Hematopoietic multipotent progenitor cell treated with erythropoietin and hydrocortisone succinate and interleukin-3 and kit ligand, for 4 days (in vitro differentiated cells): ENCODE measurements at regions not wholly inside any gene's neighbourhood (a gene's known extent, or its start where the extent isn't known, plus 50 kb on each side); places are given as distances from the start of the nearest gene placed in this dataset.
"Not testable (repeated sequence)": the region's sequence is repeated elsewhere in the genome, so short reads cannot be mapped to it uniquely, and the experiment has no call there.

Source experiments
- DNase-seq: peaks from one replicate; pipeline ENCODE4 v3.0.0-alpha.2; 2015

GRCh38 chr7:49618028-49618427 is 155.4 kb upstream of the VWC2 start:
- DNase-seq, result no peak

- DNase-seq, result no peak
These were observed 149.5 kb upstream of the VWC2 start for GRCh38 chr7:49623943-49624342.

DNA sequence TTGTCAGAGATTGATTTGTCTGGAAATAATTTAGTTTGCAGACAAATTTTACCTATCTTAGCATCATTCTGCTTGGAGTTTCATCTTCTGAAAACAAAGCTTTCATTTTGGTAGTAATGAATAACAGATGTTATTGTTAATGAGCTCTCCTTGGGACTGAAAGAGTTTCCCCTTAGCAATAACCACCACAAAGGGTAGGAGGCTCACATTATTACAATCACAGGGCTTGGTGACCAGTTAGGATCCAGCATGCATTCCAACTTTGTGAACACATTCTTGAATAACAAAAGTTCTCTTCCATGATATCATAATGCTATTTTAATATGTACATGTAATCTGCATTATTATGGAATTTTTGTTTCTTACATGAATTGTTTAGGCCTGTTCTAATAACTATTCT is 148.8 kb upstream of the VWC2 start:
- DNase-seq, result no peak

DNA sequence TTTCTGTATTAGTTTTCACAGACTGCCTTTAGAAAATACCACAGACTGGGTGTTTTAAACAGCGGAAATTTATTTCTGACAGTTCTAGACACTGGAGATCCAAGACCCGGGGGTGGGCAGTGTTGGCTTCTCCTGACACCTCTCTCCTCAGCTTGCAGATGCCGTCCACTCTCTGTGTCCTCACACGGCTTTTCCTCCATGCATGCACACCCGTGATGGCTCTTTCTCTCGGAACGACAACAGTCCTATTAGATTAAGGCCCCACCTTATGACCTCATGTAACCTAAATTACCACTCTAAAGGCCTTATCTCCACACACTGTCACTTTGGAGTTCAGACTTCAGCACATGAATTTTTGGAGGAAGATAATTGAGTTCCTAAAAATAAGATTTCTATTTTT is 142.9 kb upstream of the VWC2 start:
- DNase-seq, result no peak

DNA sequence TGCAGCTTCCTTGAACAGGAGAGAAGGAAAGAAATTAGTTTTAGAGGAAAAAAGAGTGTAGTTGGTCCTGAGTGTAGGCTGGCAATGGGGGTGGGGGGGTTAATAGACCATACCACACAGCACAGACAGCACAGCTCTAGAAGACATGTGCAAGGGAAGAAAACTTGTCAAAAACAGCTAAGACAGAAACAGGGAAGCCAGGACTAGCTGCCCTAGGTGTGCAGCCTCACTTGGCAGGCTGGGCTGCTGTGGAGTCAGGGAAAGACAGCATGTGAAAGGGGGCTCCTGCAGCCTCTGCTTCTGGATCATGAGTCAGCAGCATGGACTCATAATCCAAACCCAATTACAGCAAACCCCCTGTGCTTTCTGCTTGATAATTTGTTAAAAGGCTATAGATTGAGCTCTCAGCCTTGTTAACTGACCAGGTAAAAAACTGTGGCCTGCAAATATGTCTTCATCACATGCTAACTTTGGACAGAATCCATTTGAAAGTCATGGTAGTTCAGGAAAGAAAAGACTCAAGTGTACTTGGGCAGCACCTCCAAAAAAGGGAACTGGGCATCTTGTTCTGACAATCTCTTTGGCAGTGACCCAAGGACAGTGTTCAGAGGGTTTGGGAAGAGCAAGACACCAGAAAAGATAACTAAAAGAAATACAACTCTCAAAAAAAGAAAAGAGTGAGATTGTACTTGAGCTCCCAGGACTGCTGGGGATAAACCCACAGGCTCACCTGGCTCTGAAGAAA is 142.2 kb upstream of the VWC2 start:
- DNase-seq, result peak; percentile 69

GRCh38 chr7:49631960-49632359 is 141.5 kb upstream of the VWC2 start:
- DNase-seq, result no peak

DNA sequence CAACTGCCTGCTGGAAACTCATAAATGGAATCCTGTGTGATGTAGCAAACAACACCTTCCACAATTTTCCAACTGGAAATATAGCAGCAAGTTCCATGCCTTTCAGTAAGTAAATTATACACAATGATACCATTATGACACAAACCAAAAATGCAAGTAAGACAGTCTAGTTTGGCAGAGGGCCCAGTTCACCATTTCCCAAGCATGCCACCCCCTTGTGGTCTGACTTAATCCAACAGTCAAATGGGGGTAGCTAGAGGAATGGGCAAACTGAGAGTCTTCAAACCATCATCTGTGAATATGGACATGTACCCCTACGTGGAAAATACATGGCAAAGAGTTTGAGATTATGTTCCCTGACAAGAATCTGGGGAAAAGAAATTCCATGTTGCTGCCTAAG is 137.6 kb upstream of the VWC2 start:
- peak; percentile 33 for DNase-seq

- no peak for DNase-seq
These were observed 137.0 kb upstream of the VWC2 start for GRCh38 chr7:49636400-49636799.

GRCh38 chr7:49638166-49638565 is 135.3 kb upstream of the VWC2 start:
- DNase-seq, result peak; percentile 4

- DNase-seq, result no peak
These were observed 134.3 kb upstream of the VWC2 start for GRCh38 chr7:49639068-49639593.

- no peak for DNase-seq
These were observed 133.6 kb upstream of the VWC2 start for GRCh38 chr7:49639808-49640207.

GRCh38 chr7:49643321-49643720 is 130.1 kb upstream of the VWC2 start:
- no peak for DNase-seq

GRCh38 chr7:49643736-49644135 is 129.7 kb upstream of the VWC2 start:
- no peak for DNase-seq

DNA sequence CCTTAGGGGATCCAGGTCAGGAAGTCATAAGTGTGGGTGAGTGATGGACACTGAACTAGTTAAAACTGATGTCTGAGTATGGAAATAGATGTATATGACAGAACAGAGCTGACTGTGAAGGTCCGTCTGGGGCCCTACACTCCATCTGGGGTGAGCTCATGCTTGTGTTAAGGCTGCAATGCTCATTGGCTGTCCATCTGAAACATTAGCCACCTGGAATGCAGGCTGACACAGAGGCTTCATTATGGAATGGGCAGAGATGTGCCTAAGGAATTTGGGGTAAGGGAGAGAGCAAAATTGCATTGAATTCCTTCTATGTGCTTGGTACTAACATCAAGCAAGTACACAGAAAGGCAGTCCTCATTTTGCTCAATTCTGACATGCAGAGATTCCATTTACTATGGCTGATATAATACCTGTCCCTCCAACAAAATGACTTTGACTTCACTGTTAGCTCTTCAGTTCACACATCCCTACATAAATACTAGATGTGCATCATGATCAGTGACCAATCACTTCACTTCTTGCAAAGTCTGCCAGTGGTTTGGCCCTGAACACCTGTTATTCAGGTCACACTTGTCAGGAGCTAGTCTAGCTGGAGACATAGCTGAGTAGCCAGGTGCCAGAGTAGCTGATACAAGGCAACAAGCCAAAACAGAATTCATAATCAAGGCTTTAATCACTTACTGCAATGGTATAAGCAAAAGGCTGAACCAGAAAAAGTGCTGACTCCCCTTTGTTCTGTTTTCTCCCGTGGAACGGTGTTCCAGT is 128.9 kb upstream of the VWC2 start:
- no peak for DNase-seq

- DNase-seq, result no peak
These were observed 128.1 kb upstream of the VWC2 start for GRCh38 chr7:49645296-49645695.

GRCh38 chr7:49660170-49660783 is 113.2 kb upstream of the VWC2 start:
- no peak for DNase-seq

DNA sequence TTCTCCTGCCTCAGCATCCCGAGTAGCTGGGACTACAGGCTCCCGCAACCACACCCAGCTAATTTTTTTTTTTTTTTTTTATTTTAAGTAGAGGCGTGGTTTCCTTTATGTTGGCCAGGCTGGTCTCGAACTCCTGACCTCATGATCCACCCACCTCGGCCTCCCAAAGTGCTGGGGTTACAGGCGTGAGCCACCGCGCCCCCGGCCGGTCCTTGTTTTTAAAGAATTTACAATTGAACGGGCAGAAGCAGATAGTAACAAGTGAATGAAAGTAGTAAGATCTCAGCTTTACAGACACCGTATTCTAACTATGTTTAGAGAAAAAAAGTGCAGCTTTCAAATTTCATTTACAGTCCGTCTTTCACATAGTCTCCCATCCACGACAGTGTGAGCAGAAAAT is 112.5 kb upstream of the VWC2 start:
- no peak for DNase-seq

GRCh38 chr7:49665963-49666362 is 107.5 kb upstream of the VWC2 start:
- DNase-seq, result not testable (repeated sequence)

DNA sequence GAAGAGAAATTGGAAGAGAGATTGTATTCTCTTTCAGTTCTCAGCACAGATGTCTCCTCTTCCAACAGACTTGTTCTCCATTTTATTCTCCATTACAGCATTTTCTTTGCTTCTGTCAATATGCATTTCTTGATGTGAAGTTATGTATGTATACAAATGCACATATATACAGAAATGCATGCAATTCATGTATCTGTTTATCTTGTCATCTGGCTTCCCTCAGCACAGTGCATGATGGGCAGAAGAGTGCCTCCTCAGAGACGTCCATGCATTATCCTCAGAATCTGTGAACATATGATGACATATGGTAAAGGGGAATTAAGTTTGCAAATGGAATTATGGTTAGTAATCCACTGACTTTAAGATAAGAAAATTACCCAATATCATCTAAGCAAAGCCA is 106.7 kb upstream of the VWC2 start:
- no peak for DNase-seq

DNA sequence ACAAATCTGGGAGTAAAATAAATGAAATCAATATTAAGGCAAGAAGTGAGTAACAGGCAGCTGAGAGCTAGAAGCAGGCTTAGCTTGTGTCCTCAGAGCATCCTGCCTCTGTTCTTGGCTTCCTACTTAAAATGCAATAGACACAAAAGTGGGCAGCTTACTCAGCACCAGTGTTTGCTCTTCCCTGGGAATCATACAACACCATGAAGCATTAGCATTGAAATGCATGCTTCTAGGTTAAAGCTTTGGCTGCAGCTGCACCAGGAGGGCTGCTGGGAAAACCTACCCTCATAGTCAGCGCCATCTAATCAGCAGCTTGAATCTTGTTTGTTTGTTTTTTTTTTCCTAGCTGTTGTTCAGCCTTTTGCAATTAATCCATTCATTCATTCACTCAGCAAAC is 104.2 kb upstream of the VWC2 start:
- DNase-seq, result no peak

- DNase-seq, result no peak
These were observed 103.7 kb upstream of the VWC2 start for GRCh38 chr7:49669692-49670260.

GRCh38 chr7:49670991-49671390 is 102.4 kb upstream of the VWC2 start:
- no peak for DNase-seq

DNA sequence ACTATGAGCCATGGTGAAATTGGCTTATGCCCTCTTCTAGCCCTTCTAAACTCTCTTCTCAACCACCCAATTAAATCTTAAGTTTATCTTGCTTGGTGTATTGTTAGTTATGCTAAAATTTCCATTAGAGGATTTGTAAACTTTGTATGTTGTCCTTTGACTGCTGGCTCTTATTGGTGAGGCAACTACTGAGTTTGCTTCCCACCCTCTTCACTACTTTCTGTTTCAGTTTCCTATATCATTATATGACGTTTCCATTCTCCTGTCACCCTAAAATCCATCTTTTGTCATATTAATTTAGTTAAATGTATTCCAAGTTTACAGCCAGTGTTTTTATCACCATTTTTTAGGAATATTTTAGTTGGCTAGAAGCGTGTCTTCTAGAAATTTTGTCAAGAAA is 80.9 kb upstream of the VWC2 start:
- no peak for DNase-seq

GRCh38 chr7:49695971-49696370 is 77.5 kb upstream of the VWC2 start:
- DNase-seq, result no peak
